SK-N-MC (cell line): ENCODE measurements at regions not wholly inside any gene's neighbourhood (a gene's known extent, or its start where the extent isn't known, plus 50 kb on each side); places are given as distances from the start of the nearest gene placed in this dataset.

Source experiments
- EZH2 ChIP-seq: fragments of 200-600 bp; sonication (generic); IDR thresholded peaks from one replicate; pipeline ENCODE4 v1.6.1; 2017; ENCODE audit warnings: antibody characterized with exemption
- POLR2AphosphoS5 ChIP-seq: IDR thresholded peaks from 2 replicates; pipeline ENCODE4 v1.6.1; 2012; ENCODE audit warnings: mild to moderate bottlenecking, low read depth, low read length, borderline replicate concordance

GRCh38 chr5:86831128-86831527 is 213.4 kb downstream of the COX7C start:
- TF ChIP-seq POLR2AphosphoS5 (no peak), EZH2 (no peak)
